IMR-90 (cell line): ENCODE measurements at regions not wholly inside any gene's neighbourhood (a gene's known extent, or its start where the extent isn't known, plus 50 kb on each side); places are given as distances from the start of the nearest gene placed in this dataset.

Experiments
- ATAC-seq: fragments of 200-7000 bp; cut with Tn5 transposase; 2 replicates; pipeline ENCODE4 v1.9.1; 2020; ENCODE audit warnings: low read depth, mild to moderate bottlenecking, moderate library complexity
- BruUV-seq: library from RNA; stranded (reverse); fragments of 400-500 nt; replicated peaks from 2 replicates; lab custom pipeline; 2021; lab: Mats Ljungman, UMichigan
- CTCF ChIA-PET: fragments of 300-600 bp; formaldehyde crosslinking; extraction: SDS; loops from one replicate; lab custom pipeline; 2021; ENCODE audit warnings: antibody characterized with exemption; lab: Yijun Ruan, JAX
- POLR2A ChIA-PET: fragments of 300-600 bp; sonication (Branson Sonifier 250); formaldehyde crosslinking; loops from one replicate; lab custom pipeline; 2022; ENCODE audit warnings: antibody characterized with exemption; ENCODE audit not compliant: unreplicated experiment; lab: Charles Lee
- DNase-seq: peaks from one replicate; pipeline ENCODE4 v3.0.0; 2013
- H2AFZ ChIP-seq: replicated peaks from 2 replicates; pipeline ENCODE3; 2013; ENCODE audit warnings: low read length, mild to moderate bottlenecking; ENCODE audit not compliant: poor library complexity
- H2AK5ac ChIP-seq: 2 replicates; pipeline ENCODE4 v1.6.1; 2013; ENCODE audit warnings: low read depth, low read length, inconsistent platforms
- H2AK9ac ChIP-seq: replicated peaks from 2 replicates; pipeline ENCODE3; 2013; ENCODE audit warnings: mild to moderate bottlenecking, low read depth, low read length, moderate library complexity; ENCODE audit not compliant: poor library complexity
- H2BK120ac ChIP-seq: 2 replicates; pipeline ENCODE4 v1.6.1; 2013; ENCODE audit warnings: low read depth, low read length, inconsistent platforms
- H2BK15ac ChIP-seq: 3 replicates; pipeline ENCODE4 v1.6.1; 2013; ENCODE audit warnings: low read depth, low read length, inconsistent platforms
- H2BK20ac ChIP-seq: 2 replicates; pipeline ENCODE4 v1.6.1; 2013; ENCODE audit warnings: low read depth, mild to moderate bottlenecking, inconsistent platforms, low read length, moderate library complexity
- H2BK5ac ChIP-seq: 2 replicates; pipeline ENCODE4 v1.6.1; 2013; ENCODE audit warnings: mild to moderate bottlenecking, low read depth, low read length, inconsistent platforms; ENCODE audit not compliant: poor library complexity, severe bottlenecking
- H3K14ac ChIP-seq: replicated peaks from 2 replicates; pipeline ENCODE4 v1.6.1; 2013; ENCODE audit warnings: low read depth, low read length, inconsistent platforms
- H3K18ac ChIP-seq: 2 replicates; pipeline ENCODE4 v1.6.1; 2013; ENCODE audit warnings: low read depth, low read length, control low read depth
- H3K23ac ChIP-seq: 2 replicates; pipeline ENCODE4 v1.6.1; 2013; ENCODE audit warnings: low read depth, low read length, inconsistent platforms
- H3K27ac ChIP-seq: 2 replicates; pipeline ENCODE4 v1.5.1; 2013; ENCODE audit warnings: mild to moderate bottlenecking, control low read depth, low read length; ENCODE audit not compliant: insufficient read depth
- H3K27me3 ChIP-seq: 2 replicates; pipeline ENCODE4 v1.6.1; 2013; ENCODE audit warnings: low read length; ENCODE audit not compliant: control insufficient read depth, insufficient read depth
- H3K36me3 ChIP-seq: 2 replicates; pipeline ENCODE4 v1.6.1; 2013; ENCODE audit warnings: low read length, mixed read lengths; ENCODE audit not compliant: control insufficient read depth, insufficient read depth
- H3K4ac ChIP-seq: 2 replicates; pipeline ENCODE4 v1.6.1; 2013; ENCODE audit warnings: low read depth, low read length, inconsistent platforms
- H3K4me1 ChIP-seq: 2 replicates; pipeline ENCODE4 v1.6.1; 2013; ENCODE audit warnings: low read length, mixed read lengths; ENCODE audit not compliant: control insufficient read depth, insufficient read depth
- H3K4me2 ChIP-seq: 2 replicates; pipeline ENCODE4 v1.6.1; 2013; ENCODE audit warnings: low read depth, mild to moderate bottlenecking, control low read depth, low read length, moderate library complexity
- H3K4me3 ChIP-seq: 2 replicates; pipeline ENCODE4 v1.5.1; 2013; ENCODE audit warnings: low read depth, mild to moderate bottlenecking, control low read depth, low read length, moderate library complexity; ENCODE audit not compliant: insufficient read depth
- H3K56ac ChIP-seq: 2 replicates; pipeline ENCODE4 v1.6.1; 2013; ENCODE audit warnings: low read length, inconsistent platforms; ENCODE audit not compliant: insufficient read depth; ENCODE audit errors: extremely low read depth
- H3K79me1 ChIP-seq, 2 experiments: 2 replicates each; pipeline ENCODE4 v1.6.1; 2013; ENCODE audit warnings: low read length in 2 of 2, inconsistent platforms in 1 of 2, low read depth in 1 of 2
- H3K9ac ChIP-seq: 2 replicates; pipeline ENCODE4 v1.6.1; 2013; ENCODE audit warnings: low read depth, low read length, control low read depth
- H3K9me1 ChIP-seq: 2 replicates; pipeline ENCODE4 v1.6.1; 2013; ENCODE audit warnings: low read length, inconsistent platforms; ENCODE audit not compliant: insufficient read depth
- H3K9me3 ChIP-seq: 2 replicates; pipeline ENCODE4 v1.6.1; 2013; ENCODE audit warnings: low read length; ENCODE audit not compliant: control insufficient read depth, insufficient read depth
- H4K20me1 ChIP-seq: 2 replicates; pipeline ENCODE4 v1.6.1; 2013; ENCODE audit warnings: low read length, inconsistent platforms; ENCODE audit not compliant: insufficient read depth
- H4K5ac ChIP-seq: 2 replicates; pipeline ENCODE4 v1.6.1; 2013; ENCODE audit warnings: mild to moderate bottlenecking, low read depth, low read length, control low read depth
- H4K8ac ChIP-seq, 2 experiments: 2 replicates each; pipeline ENCODE4 v1.6.1; 2013; ENCODE audit warnings: low read depth in 2 of 2, low read length in 2 of 2, control low read depth in 1 of 2, inconsistent platforms in 1 of 2
- H4K91ac ChIP-seq: 2 replicates; pipeline ENCODE4 v1.6.1; 2013; ENCODE audit warnings: low read depth, low read length, inconsistent platforms; ENCODE audit not compliant: insufficient read depth
- BHLHE40 ChIP-seq: fragments of 150-350 bp; IDR thresholded peaks from 2 replicates; pipeline ENCODE4 v1.6.1; 2016; ENCODE audit warnings: mild to moderate bottlenecking, low read depth, low read length
- CEBPB ChIP-seq: IDR thresholded peaks from 2 replicates; pipeline ENCODE4 v1.6.1; 2012; ENCODE audit warnings: low read depth, low read length, improper control_type of control experiment
- MAFK ChIP-seq: IDR thresholded peaks from 2 replicates; pipeline ENCODE4 v1.6.1; 2012; ENCODE audit warnings: low read depth, low read length, improper control_type of control experiment
- MAZ ChIP-seq: IDR thresholded peaks from 2 replicates; pipeline ENCODE4 v1.6.1; 2012; ENCODE audit warnings: low read depth, mild to moderate bottlenecking, low read length, improper control_type of control experiment, moderate library complexity, borderline replicate concordance
- MXI1 ChIP-seq: IDR thresholded peaks from 2 replicates; pipeline ENCODE4 v1.6.1; 2012; ENCODE audit warnings: low read depth, mild to moderate bottlenecking, low read length, moderate library complexity, borderline replicate concordance
- NFE2L2 ChIP-seq: fragments of 150-350 bp; IDR thresholded peaks from 2 replicates; pipeline ENCODE4 v1.6.1; 2016; ENCODE audit warnings: low read depth, mild to moderate bottlenecking, low read length
- WGBS, 2 experiments: methylation state at CpG; one replicate each; pipeline versions ENCODE4 v1.1.5 to v1.1.7; 2013; ENCODE audit warnings: missing lambda C conversion rate in 2 of 2; ENCODE audit not compliant: insufficient read length in 1 of 2; ENCODE audit errors: extremely low coverage in 2 of 2; 5-methylcytosine and 5-hydroxymethylcytosine counted together
- dilution Hi-C: fragments of 300-500 bp; cut with HindIII; formaldehyde crosslinking; loops from one replicate; pipeline ENCODE4 v1.14.3; 2018; ENCODE audit warnings: low sequenced_read_pairs; ENCODE audit not compliant: unreplicated experiment
- in situ Hi-C: fragments of 300-500 bp; cut with MboI; formaldehyde crosslinking; loops from 3 replicates; pipeline ENCODE4 v1.14.3; 2019; ENCODE audit warnings: low sequenced_read_pairs, inconsistent platforms, mixed read lengths
- intact Hi-C: fragments of 100-400 bp; cut with micrococcal nuclease; formaldehyde crosslinking; loops from 2 replicates; pipeline ENCODE4 v1.10.0; 2022
- TF ChIP-seq, protein P1 (sequence below): fragments of 150-350 bp; IDR thresholded peaks from 2 replicates; pipeline ENCODE4 v1.6.1; 2016; ENCODE audit warnings: low read depth, mild to moderate bottlenecking, low read length, moderate library complexity, borderline replicate concordance
- TF ChIP-seq, protein P2 (sequence below): conservative IDR thresholded peaks from 2 replicates; pipeline ENCODE4 v1.5.1; 2012; ENCODE audit warnings: mild to moderate bottlenecking, low read depth, low read length, improper control_type of control experiment

DNA sequence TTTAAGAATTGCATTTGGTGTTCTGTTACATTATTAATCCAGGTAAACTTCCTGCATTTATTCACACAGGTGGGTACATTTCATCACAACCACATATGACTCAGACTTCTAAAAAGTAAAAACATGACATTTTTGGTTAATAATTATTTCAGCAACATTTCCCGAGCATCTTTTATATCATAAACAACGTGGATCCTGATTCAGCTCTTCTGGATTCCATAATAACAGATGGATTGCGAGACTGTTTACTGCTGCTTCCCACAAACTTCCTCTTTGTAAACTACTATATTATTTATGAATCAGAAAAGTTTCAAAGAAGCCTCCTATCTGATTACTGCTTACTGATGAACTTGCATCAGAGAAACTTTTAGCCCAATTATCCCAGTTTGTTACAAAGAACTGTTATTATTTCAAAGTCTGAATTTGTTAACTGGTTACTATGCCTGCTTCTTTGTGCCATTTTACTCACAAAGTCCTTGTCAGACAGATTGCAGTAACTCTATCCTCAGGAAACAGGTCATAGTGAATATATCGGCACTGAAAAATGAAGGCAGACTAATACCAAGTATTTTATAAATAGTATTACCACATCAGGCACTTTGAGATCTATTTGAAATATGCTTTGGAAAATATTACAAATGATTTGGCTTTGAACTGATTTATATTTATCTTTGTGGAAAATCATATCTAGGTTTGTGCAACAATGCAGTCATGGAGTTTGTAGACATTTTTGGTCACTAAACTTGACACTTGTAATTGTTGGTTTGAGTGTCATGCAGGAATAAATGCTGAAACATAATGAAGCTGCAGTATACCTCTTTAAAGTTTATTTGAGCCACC lies 511.6 kb downstream of the PLCL1 start:
- intact Hi-C loops (loop anchor here (2.0 to 10.0 kb wide), 2 partner anchors 709 to 1423 kb away; no protein-coding TSS in a partner anchor), dilution Hi-C loops (no loop called here), in situ Hi-C loops (loop anchor here (10.0 to 25.0 kb wide), 2 partner anchors 1169 to 1421 kb away; no protein-coding TSS in a partner anchor)
- DNase-seq = no peak
- WGBS, 2 experiments = no CpG with 5 or more reads among the region's 4 CpGs
- H2AK9ac ChIP-seq = no peak overlapping the region
- no peak overlapping the region for H3K9ac ChIP-seq
- H3K4me3 ChIP-seq = no peak overlapping the region
- H4K20me1 ChIP-seq = no peaks in the 10 kb centered on the region
- no peak overlapping the region for H2BK15ac ChIP-seq
- CTCF ChIA-PET = interaction anchor here (1.5 to 2.9 kb wide), 3 partner anchors 11 to 1424 kb away, joined by 3 to 30 read pairs (median 9); no protein-coding TSS in a partner anchor
- no peak overlapping the region for H2BK20ac ChIP-seq
- H3K4ac ChIP-seq = no peak overlapping the region
- no peak overlapping the region for H3K18ac ChIP-seq
- H3K4me2 ChIP-seq = no peak overlapping the region
- no peak overlapping the region for H2BK5ac ChIP-seq
- no peak overlapping the region for H3K14ac ChIP-seq
- H3K9me1 ChIP-seq = no peaks in the 10 kb centered on the region
- H3K36me3 ChIP-seq = no peaks in the 10 kb centered on the region
- no peaks in the 10 kb centered on the region for H3K4me1 ChIP-seq
- no peaks in the 10 kb centered on the region for H3K79me1 ChIP-seq
- H4K8ac ChIP-seq = no peak overlapping the region
- H3K23ac ChIP-seq = no peak overlapping the region
- no peak overlapping the region for H2BK120ac ChIP-seq
- H2AK5ac ChIP-seq = no peak overlapping the region
- H3K9me3 ChIP-seq = no peaks in the 10 kb centered on the region
- no peak overlapping the region for H4K91ac ChIP-seq
- POLR2A ChIA-PET = no interaction called here
- H2AFZ ChIP-seq = no peak overlapping the region
- H3K27me3 ChIP-seq = no peaks in the 10 kb centered on the region; the same call in 1 of the 2 replicates
- ATAC-seq = no peak
- no TSS peak for BruUV-seq
- TF ChIP-seq MAFK (no peak), NFE2L2 (no peak), MXI1 (no peak), MAZ (no peak), CEBPB (no peak), BHLHE40 (no peak)
- TF ChIP-seq, protein P1, sequence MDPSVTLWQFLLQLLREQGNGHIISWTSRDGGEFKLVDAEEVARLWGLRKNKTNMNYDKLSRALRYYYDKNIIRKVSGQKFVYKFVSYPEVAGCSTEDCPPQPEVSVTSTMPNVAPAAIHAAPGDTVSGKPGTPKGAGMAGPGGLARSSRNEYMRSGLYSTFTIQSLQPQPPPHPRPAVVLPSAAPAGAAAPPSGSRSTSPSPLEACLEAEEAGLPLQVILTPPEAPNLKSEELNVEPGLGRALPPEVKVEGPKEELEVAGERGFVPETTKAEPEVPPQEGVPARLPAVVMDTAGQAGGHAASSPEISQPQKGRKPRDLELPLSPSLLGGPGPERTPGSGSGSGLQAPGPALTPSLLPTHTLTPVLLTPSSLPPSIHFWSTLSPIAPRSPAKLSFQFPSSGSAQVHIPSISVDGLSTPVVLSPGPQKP = no peak
- TF ChIP-seq, protein P2, sequence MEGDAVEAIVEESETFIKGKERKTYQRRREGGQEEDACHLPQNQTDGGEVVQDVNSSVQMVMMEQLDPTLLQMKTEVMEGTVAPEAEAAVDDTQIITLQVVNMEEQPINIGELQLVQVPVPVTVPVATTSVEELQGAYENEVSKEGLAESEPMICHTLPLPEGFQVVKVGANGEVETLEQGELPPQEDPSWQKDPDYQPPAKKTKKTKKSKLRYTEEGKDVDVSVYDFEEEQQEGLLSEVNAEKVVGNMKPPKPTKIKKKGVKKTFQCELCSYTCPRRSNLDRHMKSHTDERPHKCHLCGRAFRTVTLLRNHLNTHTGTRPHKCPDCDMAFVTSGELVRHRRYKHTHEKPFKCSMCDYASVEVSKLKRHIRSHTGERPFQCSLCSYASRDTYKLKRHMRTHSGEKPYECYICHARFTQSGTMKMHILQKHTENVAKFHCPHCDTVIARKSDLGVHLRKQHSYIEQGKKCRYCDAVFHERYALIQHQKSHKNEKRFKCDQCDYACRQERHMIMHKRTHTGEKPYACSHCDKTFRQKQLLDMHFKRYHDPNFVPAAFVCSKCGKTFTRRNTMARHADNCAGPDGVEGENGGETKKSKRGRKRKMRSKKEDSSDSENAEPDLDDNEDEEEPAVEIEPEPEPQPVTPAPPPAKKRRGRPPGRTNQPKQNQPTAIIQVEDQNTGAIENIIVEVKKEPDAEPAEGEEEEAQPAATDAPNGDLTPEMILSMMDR = no peak
- H3K27ac ChIP-seq = no peak overlapping the region
- H3K56ac ChIP-seq = no peak overlapping the region
- H4K5ac ChIP-seq = no peak overlapping the region
